Activated T-cell treated with anti-CD3 and anti-CD28 coated beads, Interleukin-2, amount 50 U/mL, for 4 hours (primary cell): ENCODE measurements at regions not wholly inside any gene's neighbourhood (a gene's known extent, or its start where the extent isn't known, plus 50 kb on each side); places are given as distances from the start of the nearest gene placed in this dataset.

Experiments
- ATAC-seq, 2 donors: fragments of 200-7000 bp; cut with Tn5 transposase; one replicate each; pipeline ENCODE4 v1.10.0; 2021
- DNase-seq: peaks from one replicate; pipeline ENCODE4 v3.0.0-alpha.2; 2020
- H3K27me3 Mint-ChIP-seq: one replicate; pipeline ENCODE4 v1.8.0; 2021; ENCODE audit warnings: low read depth, mixed read lengths
- H3K36me3 Mint-ChIP-seq: one replicate; pipeline ENCODE4 v1.8.0; 2022; ENCODE audit warnings: mixed read lengths; ENCODE audit not compliant: insufficient read depth
- H3K4me1 Mint-ChIP-seq: one replicate; pipeline ENCODE4 v1.8.0; 2021; ENCODE audit warnings: low read depth, mixed read lengths
- H3K4me3 Mint-ChIP-seq: one replicate; pipeline ENCODE4 v1.8.0; 2021; ENCODE audit warnings: mild to moderate bottlenecking, moderate library complexity, mixed read lengths
- H3K9me3 Mint-ChIP-seq: one replicate; pipeline ENCODE4 v1.8.0; 2021; ENCODE audit warnings: mixed read lengths

- peaks cover 6% of the 10 kb centered on the region for H3K9me3 Mint-ChIP-seq
- no peak for ATAC-seq
- no peak for DNase-seq
- peaks cover 19% of the 10 kb centered on the region for H3K36me3 Mint-ChIP-seq
- H3K4me1 Mint-ChIP-seq, result peaks cover 4% of the 10 kb centered on the region
- no peak overlapping the region for H3K4me3 Mint-ChIP-seq
- H3K27me3 Mint-ChIP-seq, result no peaks in the 10 kb centered on the region
These were observed 142.2 kb upstream of the PWP1 start for GRCh38 chr12:107543416-107543815.

DNA sequence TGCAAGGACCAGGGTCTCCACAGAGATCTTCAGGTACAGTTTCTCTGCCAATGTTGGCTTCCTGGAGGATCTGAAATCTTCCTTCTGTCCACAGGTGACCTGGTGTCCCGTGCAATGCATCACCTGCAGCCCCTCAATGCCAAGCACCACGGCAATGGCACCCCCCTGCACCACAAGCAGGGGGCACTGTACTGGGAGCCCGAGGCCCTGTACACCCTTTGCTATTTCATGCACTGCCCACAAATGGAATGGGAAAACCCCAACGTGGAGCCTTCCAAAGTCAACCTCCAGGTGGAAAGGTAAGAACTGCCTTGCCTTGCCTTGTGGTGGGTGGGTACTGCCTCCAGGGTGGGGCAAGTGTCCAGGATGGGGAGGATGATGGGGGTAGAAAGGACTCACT, 141.8 kb upstream of the PWP1 start:
- DNase-seq, result no peak
- ATAC-seq, result no peak
- Mint-ChIP-seq H3K27me3 (no peaks in the 10 kb centered on the region), H3K4me3 (no peak overlapping the region), H3K36me3 (peaks cover 22% of the 10 kb centered on the region), H3K4me1 (peaks cover 1% of the 10 kb centered on the region), H3K9me3 (peaks cover 6% of the 10 kb centered on the region)

- Mint-ChIP-seq H3K4me3 (no peak overlapping the region), H3K36me3 (peaks cover 26% of the 10 kb centered on the region), H3K27me3 (no peaks in the 10 kb centered on the region), H3K4me1 (no peaks in the 10 kb centered on the region), H3K9me3 (peaks cover 6% of the 10 kb centered on the region)
- DNase-seq (no peak), ATAC-seq (no peak)
These were observed 140.7 kb upstream of the PWP1 start for GRCh38 chr12:107544937-107545336.

- Mint-ChIP-seq H3K4me1 (no peaks in the 10 kb centered on the region), H3K27me3 (no peaks in the 10 kb centered on the region), H3K9me3 (peaks cover 6% of the 10 kb centered on the region), H3K4me3 (no peak overlapping the region), H3K36me3 (peaks cover 26% of the 10 kb centered on the region)
- no peak for DNase-seq
- no peak for ATAC-seq
These were observed 139.8 kb upstream of the PWP1 start for GRCh38 chr12:107545737-107546353.

- no peaks in the 10 kb centered on the region for H3K4me1 Mint-ChIP-seq
- peaks cover 6% of the 10 kb centered on the region for H3K9me3 Mint-ChIP-seq
- ATAC-seq (no peak), DNase-seq (no peak)
- peaks cover 26% of the 10 kb centered on the region for H3K36me3 Mint-ChIP-seq
- H3K27me3 Mint-ChIP-seq, result no peaks in the 10 kb centered on the region
- no peak overlapping the region for H3K4me3 Mint-ChIP-seq
These were observed 138.2 kb upstream of the PWP1 start for GRCh38 chr12:107547389-107547788.

GRCh38 chr12:107549651-107550480, 135.7 kb upstream of the PWP1 start:
- ATAC-seq, result no peak
- H3K4me1 Mint-ChIP-seq, result no peaks in the 10 kb centered on the region
- H3K27me3 Mint-ChIP-seq, result no peaks in the 10 kb centered on the region
- peaks cover 6% of the 10 kb centered on the region for H3K9me3 Mint-ChIP-seq
- no peak for DNase-seq
- no peak overlapping the region for H3K4me3 Mint-ChIP-seq
- H3K36me3 Mint-ChIP-seq, result peaks cover 23% of the 10 kb centered on the region

DNA sequence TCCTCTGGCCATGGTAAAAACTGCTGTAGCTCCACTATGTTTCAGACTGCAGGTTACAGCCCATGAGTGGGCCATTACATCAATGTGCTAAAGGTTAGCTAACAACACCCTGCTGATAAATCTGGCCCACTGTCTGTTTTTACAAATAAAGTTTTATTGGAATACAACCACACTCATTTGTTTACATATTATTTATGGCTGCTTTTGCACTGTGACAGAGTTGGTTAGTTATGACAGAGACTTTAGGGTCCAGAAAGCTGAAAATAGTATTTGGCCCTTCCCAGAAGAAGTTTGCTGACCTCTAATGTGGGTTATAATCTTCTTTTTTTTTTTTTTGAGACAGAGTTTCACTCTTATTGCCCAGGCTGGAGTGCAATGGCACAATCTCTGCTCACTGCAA, 134.2 kb upstream of the PWP1 start:
- H3K9me3 Mint-ChIP-seq, result peaks cover 6% of the 10 kb centered on the region
- H3K4me1 Mint-ChIP-seq, result no peaks in the 10 kb centered on the region
- H3K4me3 Mint-ChIP-seq, result no peak overlapping the region
- peaks cover 14% of the 10 kb centered on the region for H3K36me3 Mint-ChIP-seq
- no peak for DNase-seq
- ATAC-seq, result no peak
- H3K27me3 Mint-ChIP-seq, result no peaks in the 10 kb centered on the region

GRCh38 chr12:107552263-107552662, 133.3 kb upstream of the PWP1 start:
- Mint-ChIP-seq H3K4me1 (no peaks in the 10 kb centered on the region), H3K4me3 (no peak overlapping the region), H3K36me3 (peaks cover 12% of the 10 kb centered on the region), H3K27me3 (no peaks in the 10 kb centered on the region), H3K9me3 (peaks cover 6% of the 10 kb centered on the region)
- ATAC-seq (no peak), DNase-seq (no peak)

- peaks cover 1% of the 10 kb centered on the region for H3K9me3 Mint-ChIP-seq
- no peak for DNase-seq
- H3K36me3 Mint-ChIP-seq, result peaks cover 9% of the 10 kb centered on the region
- no peaks in the 10 kb centered on the region for H3K27me3 Mint-ChIP-seq
- no peak overlapping the region for H3K4me3 Mint-ChIP-seq
- no peaks in the 10 kb centered on the region for H3K4me1 Mint-ChIP-seq
- no peak for ATAC-seq
These were observed 132.3 kb upstream of the PWP1 start for GRCh38 chr12:107553211-107553765.

GRCh38 chr12:107554941-107555340, 130.7 kb upstream of the PWP1 start:
- no peak for ATAC-seq
- Mint-ChIP-seq H3K36me3 (peaks cover 2% of the 10 kb centered on the region), H3K4me1 (no peaks in the 10 kb centered on the region), H3K27me3 (no peaks in the 10 kb centered on the region), H3K9me3 (no peaks in the 10 kb centered on the region), H3K4me3 (no peak overlapping the region)
- no peak for DNase-seq

DNA sequence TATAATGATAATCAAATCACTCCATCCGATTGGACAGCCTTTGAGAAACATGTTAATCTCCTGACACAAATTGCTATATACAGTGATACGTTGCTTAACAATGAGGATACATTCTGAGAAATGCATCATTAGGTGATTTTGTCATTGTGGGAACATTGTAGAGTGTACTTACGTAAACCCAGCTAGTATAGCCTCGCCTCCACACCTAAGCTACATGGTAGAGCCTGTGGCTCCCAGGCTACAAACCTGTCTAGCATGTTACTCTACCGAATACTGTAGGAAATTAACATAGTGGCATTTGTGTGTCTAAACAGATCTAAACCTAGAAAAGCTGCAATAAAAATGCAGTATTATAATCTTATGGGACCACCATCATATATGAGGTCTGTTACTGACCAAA, 128.6 kb upstream of the PWP1 start:
- H3K9me3 Mint-ChIP-seq, result no peaks in the 10 kb centered on the region
- DNase-seq, result no peak
- H3K4me3 Mint-ChIP-seq, result no peak overlapping the region
- H3K36me3 Mint-ChIP-seq, result peaks cover 2% of the 10 kb centered on the region
- no peaks in the 10 kb centered on the region for H3K27me3 Mint-ChIP-seq
- H3K4me1 Mint-ChIP-seq, result no peaks in the 10 kb centered on the region
- ATAC-seq, result no peak

DNA sequence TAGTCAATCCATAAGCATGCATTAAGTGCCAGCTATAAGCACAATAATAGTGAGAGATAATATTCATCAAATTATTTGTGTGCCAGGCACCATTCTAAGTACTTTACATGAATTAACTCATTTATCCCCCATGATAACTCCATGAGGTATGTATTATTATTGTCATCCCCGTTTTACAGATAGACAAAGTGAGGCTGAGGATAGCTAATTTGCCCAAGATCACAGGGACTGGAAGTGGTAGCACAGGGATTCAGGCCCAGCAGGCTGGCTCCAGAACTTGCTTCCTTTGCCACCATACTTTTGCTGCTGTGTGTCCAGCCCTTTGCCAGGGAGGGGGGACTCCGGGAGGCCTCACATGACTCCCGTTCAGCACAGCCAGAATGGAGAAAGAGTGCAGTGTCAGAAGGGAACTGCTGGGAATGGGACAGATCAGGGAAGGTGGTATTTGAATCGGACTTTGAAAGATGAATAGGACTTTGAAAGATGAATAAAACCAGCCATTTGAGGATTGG, 128.0 kb upstream of the PWP1 start:
- Mint-ChIP-seq H3K4me3 (no peak overlapping the region), H3K27me3 (no peaks in the 10 kb centered on the region), H3K36me3 (peaks cover 2% of the 10 kb centered on the region), H3K9me3 (no peaks in the 10 kb centered on the region), H3K4me1 (no peaks in the 10 kb centered on the region)
- no peak for DNase-seq
- ATAC-seq, result no peak

- no peaks in the 10 kb centered on the region for H3K4me1 Mint-ChIP-seq
These were observed 127.3 kb upstream of the PWP1 start for GRCh38 chr12:107558141-107558815.

GRCh38 chr12:107558816-107559382, 126.7 kb upstream of the PWP1 start:
- no peak for ATAC-seq
- Mint-ChIP-seq H3K36me3 (peaks cover 2% of the 10 kb centered on the region), H3K9me3 (no peaks in the 10 kb centered on the region)

More at GRCh38 chr12:107558141-107558815, 127.3 kb upstream of the PWP1 start:
- no peak overlapping the region for H3K4me3 Mint-ChIP-seq
- H3K27me3 Mint-ChIP-seq, result no peaks in the 10 kb centered on the region
- DNase-seq (no peak), ATAC-seq (no peak)
- peaks cover 2% of the 10 kb centered on the region for H3K36me3 Mint-ChIP-seq
- H3K9me3 Mint-ChIP-seq, result no peaks in the 10 kb centered on the region

More at GRCh38 chr12:107558816-107559382, 126.7 kb upstream of the PWP1 start:
- H3K4me3 Mint-ChIP-seq, result no peak overlapping the region
- H3K27me3 Mint-ChIP-seq, result no peaks in the 10 kb centered on the region
- DNase-seq, result no peak
- H3K4me1 Mint-ChIP-seq, result no peaks in the 10 kb centered on the region
